ENCODE measurements at regions not wholly inside any gene's neighbourhood (a gene's known extent, or its start where the extent isn't known, plus 50 kb on each side); places are given as distances from the start of the nearest gene placed in this dataset.

DNA sequence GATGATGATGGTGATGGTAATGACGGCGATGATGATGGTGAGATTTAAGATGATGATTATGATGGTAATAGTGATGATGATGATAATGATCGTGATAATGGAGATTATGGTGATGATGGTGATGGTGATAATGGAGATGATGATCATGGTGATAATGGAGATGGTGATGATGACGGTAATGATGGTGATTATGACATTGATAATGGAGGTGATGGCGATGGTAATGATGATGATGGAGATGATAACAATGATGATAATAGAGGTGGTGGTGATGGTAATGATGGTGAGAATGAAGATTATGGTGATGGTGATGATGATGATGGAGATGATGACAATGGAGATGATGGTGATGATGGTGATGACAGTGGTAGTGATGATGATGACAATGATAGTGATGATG is 69.7 kb downstream of the MED10 start:
- no peak for DNase-seq (ENCODE audit: low read depth)
- TF ChIP-seq, protein P1, sequence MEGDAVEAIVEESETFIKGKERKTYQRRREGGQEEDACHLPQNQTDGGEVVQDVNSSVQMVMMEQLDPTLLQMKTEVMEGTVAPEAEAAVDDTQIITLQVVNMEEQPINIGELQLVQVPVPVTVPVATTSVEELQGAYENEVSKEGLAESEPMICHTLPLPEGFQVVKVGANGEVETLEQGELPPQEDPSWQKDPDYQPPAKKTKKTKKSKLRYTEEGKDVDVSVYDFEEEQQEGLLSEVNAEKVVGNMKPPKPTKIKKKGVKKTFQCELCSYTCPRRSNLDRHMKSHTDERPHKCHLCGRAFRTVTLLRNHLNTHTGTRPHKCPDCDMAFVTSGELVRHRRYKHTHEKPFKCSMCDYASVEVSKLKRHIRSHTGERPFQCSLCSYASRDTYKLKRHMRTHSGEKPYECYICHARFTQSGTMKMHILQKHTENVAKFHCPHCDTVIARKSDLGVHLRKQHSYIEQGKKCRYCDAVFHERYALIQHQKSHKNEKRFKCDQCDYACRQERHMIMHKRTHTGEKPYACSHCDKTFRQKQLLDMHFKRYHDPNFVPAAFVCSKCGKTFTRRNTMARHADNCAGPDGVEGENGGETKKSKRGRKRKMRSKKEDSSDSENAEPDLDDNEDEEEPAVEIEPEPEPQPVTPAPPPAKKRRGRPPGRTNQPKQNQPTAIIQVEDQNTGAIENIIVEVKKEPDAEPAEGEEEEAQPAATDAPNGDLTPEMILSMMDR (IDR thresholded peaks at IDR 0.05; ENCODE audit: insufficient read depth, low read depth, low read length): no peak
- H3K4me3 ChIP-seq (ENCODE audit: low read depth, low read length): no peak overlapping the region

DNA sequence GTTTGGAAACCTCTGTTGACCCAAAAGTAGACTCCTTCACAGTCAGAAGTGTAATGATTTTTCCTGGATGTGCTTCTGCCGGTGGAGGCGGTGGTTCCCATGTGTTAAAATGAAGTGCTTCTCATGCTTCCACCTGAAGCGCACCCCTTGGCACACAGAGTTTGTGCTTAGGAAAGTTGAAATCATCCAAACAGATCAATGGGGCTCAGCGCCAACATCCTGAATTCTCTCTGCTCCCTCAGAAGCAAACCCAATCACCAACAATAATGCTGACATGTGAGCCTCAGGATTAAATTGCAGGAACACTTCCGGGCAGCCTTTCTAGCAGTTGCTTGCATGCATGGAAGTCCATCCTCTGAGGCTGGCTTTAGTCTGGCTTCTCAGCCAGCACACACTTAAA is 71.0 kb downstream of the MED10 start:
- H3K4me3 ChIP-seq (ENCODE audit: low read depth, low read length): no peak overlapping the region
- TF ChIP-seq, protein P1 (IDR thresholded peaks at IDR 0.05; ENCODE audit: insufficient read depth, low read depth, low read length): no peak
- no peak for DNase-seq (ENCODE audit: low read depth)

DNA sequence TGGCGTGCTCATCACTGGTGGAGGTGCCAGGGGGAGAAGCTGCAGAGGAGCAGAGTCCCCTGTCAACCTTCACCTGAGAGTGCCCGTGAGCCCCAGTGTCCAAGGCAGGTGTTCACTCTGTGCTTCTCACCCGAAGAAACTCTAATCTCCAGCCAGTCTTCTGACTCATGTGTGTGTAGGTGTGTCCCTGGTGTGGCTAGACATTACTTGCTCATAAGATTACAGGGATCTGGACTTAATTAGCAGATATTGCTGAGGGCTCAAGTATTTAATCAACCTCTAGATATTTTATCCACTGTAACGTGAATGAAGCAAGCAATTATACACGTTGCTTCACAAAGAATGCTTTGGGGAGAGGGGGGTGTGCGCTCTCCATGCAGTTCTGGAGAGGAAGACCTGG is 72.5 kb downstream of the MED10 start:
- no peak for DNase-seq (ENCODE audit: low read depth)
- H3K4me3 ChIP-seq (ENCODE audit: low read depth, low read length): no peak overlapping the region
- TF ChIP-seq, protein P1 (IDR thresholded peaks at IDR 0.05; ENCODE audit: insufficient read depth, low read depth, low read length): no peak

DNA sequence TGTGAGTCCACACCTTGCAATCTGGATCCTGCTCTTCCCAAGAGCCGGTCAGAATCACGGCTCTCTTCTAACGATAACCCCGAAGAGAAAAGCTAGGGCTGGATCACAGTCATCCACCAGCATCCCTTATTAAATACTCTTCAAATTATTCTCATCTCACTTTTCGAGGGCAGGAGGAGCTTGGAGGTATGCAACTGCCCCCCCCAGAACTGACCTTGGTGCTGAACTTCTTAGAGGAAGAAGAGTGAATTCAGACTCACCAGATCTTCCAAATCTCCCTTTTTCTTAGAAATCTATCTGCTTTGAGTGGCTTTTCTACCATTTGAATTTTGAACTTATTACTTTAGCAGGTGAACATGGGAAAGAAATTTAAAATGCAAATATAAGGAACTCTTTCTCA is 75.7 kb downstream of the MED10 start:
- TF ChIP-seq, protein P1 (IDR thresholded peaks at IDR 0.05; ENCODE audit: insufficient read depth, low read depth, low read length): no peak
- no peak for DNase-seq (ENCODE audit: low read depth)
- H3K4me3 ChIP-seq (ENCODE audit: low read depth, low read length): no peak overlapping the region

DNA sequence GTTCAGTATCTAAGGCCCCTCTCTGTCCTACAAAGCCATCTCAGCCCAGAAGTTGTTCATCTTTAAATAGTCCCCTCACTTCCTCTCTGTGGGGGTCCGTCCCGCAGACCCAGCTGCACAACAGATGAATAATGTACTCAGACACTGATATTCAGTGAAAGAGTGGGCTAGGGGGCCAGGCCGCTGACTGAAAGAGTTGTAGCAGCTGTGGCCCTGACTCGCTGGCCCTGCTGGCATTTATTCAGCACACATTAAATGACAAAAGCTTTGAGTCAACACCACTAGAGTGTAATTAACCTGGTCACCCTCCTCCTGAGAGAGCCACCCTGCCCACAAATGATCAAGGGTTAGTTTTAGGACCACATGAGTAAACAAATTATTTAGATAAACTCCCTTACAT is 76.3 kb downstream of the MED10 start:
- DNase-seq (ENCODE audit: low read depth): no peak
- TF ChIP-seq, protein P1 (IDR thresholded peaks at IDR 0.05; ENCODE audit: insufficient read depth, low read depth, low read length): no peak
- no peak overlapping the region for H3K4me3 ChIP-seq (ENCODE audit: low read depth, low read length)

DNA sequence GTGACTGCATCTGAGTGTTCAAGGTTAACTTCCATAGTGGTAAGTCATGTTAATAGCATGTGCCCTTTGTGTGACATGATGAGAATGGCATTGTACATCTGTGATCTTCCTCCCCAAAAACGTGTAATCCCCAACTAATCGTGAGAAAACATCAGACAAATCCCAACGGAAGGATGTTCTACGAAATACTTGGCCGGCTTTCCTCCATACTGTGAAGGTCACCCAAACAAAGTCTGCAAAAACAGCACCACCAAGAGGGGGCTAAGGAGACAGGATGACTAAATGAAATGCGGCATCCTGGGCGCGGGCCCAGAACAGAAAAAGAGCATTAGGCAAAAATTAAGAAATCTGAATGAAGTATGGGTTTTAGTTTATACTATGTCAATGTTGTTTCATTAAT is 81.8 kb downstream of the MED10 start:
- TF ChIP-seq, protein P1 (IDR thresholded peaks at IDR 0.05; ENCODE audit: insufficient read depth, low read depth, low read length): no peak
- H3K4me3 ChIP-seq (ENCODE audit: low read depth, low read length): no peak overlapping the region
- no peak for DNase-seq (ENCODE audit: low read depth)

DNA sequence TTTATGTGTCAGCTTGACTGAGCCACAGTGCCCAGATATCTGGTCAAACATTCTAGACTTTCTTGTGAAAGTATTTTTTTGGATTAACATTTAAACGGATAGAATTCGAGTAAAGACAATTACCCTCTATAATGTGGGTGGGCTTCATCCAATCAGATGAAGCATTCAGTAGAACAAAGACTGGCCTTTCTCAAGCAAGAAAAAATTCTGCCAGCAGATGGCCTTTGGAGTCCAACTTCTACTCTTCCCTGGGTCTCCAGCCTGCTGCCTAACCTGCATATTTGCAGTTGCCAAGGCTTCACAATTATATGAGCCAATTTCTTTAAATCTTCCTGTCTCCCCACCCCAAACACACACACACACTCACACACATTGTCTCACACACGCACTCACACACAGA is 86.4 kb downstream of the MED10 start:
- TF ChIP-seq, protein P1 (IDR thresholded peaks at IDR 0.05; ENCODE audit: insufficient read depth, low read depth, low read length): peak; percentile 7
- DNase-seq (ENCODE audit: low read depth): peak; percentile 2
- H3K4me3 ChIP-seq (ENCODE audit: low read depth, low read length): no peak overlapping the region

All from fibroblast of villous mesenchyme (primary cell).